ENCODE measurements at regions not wholly inside any gene's neighbourhood (a gene's known extent, or its start where the extent isn't known, plus 50 kb on each side); places are given as distances from the start of the nearest gene placed in this dataset.

DNA sequence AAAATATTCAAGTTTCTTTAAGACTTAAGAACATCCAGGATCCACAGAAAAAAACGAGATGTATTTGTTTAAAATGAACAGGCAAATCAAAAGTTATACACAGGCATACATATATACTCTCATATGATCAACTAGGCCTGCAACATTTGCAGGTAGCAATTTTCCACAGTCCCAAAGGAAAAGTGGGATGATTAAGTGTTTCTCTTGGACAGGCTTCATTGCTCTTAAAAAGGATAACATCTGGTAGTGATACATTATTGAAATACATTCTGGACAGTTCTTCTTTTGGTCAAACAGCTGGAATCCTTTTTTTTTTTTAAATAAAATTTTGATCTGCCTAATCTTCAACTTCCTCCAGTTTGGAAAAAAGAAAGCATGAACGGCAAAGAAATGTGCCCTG, 114.8 kb upstream of the TDRD3 start:
- TF ChIP-seq CTCF (IDR thresholded peaks at IDR 0.05) (no peak), EZH2 (IDR thresholded peaks at IDR 0.05; ENCODE audit: borderline replicate concordance, insufficient read depth, low read depth, low read length, poor library complexity, severe bottlenecking) (no peak)

Measured in B cell (primary cell).